Keratinocyte (primary cell): ENCODE measurements at regions not wholly inside any gene's neighbourhood (a gene's known extent, or its start where the extent isn't known, plus 50 kb on each side); places are given as distances from the start of the nearest gene placed in this dataset.

Source experiments
- CTCF ChIP-seq, 3 experiments: IDR thresholded peaks in 1 of 3; conservative IDR thresholded peaks in 1 of 3; optimal IDR thresholded peaks in 1 of 3; 2 replicates in 2 of 3; 3 replicates in 1 of 3; pipeline versions ENCODE3 to v1.5.1; 2011; ENCODE audit warnings: low read length in 3 of 3, mild to moderate bottlenecking in 3 of 3, moderate library complexity in 2 of 3, control low read depth in 1 of 3, inconsistent platforms in 1 of 3; ENCODE audit not compliant: insufficient read depth in 2 of 3; ENCODE audit errors: extremely low read depth in 1 of 3
- EZH2 ChIP-seq: IDR thresholded peaks from one replicate; pipeline ENCODE4 v1.6.1; 2012; ENCODE audit warnings: inconsistent platforms, mild to moderate bottlenecking, low read length, moderate library complexity

GRCh38 chr19:30123611-30124010, 181.6 kb downstream of the URI1 start:
- TF ChIP-seq EZH2 (no peak), CTCF (optimal IDR thresholded peaks at IDR 0.05 in 1 of 3, IDR thresholded peaks at IDR 0.05 in 1 of 3, conservative IDR thresholded peaks at IDR 0.05 in 1 of 3; ENCODE audit: extremely low read depth in 1 of 3, insufficient read depth in 2 of 3, low read length in 3 of 3) (no peak)
